AG04450 (cell line): ENCODE measurements at regions not wholly inside any gene's neighbourhood (a gene's known extent, or its start where the extent isn't known, plus 50 kb on each side); places are given as distances from the start of the nearest gene placed in this dataset.
"Not testable (repeated sequence)": the region's sequence is repeated elsewhere in the genome, so short reads cannot be mapped to it uniquely, and the experiment has no call there.

Source experiments
- CTCF ChIA-PET: fragments of 300-600, 350-600 bp; formaldehyde crosslinking; extraction: SDS; loops from one replicate; lab custom pipeline; 2022; ENCODE audit warnings: antibody characterized with exemption, inconsistent platforms; lab: Charles Lee
- POLR2A ChIA-PET: fragments of 350-600 bp; formaldehyde crosslinking; extraction: SDS; loops from one replicate; lab custom pipeline; 2021; ENCODE audit warnings: antibody characterized with exemption, inconsistent platforms; lab: Yijun Ruan, JAX
- DNase-seq: peaks from one replicate; pipeline ENCODE4 v3.0.0-alpha.2; 2011; ENCODE audit warnings: low read depth, low spot score
- H3K27ac ChIP-seq: one replicate; pipeline ENCODE4 v1.5.1; 2012; ENCODE audit warnings: low read depth, low read length, control low read depth
- H3K27me3 ChIP-seq: one replicate; pipeline ENCODE4 v1.6.0; 2012; ENCODE audit warnings: low read length; ENCODE audit not compliant: control insufficient read depth, insufficient read depth
- H3K4me3 ChIP-seq: 2 replicates; pipeline ENCODE4 v1.5.1; 2011; ENCODE audit warnings: mild to moderate bottlenecking, low read depth, low read length, control low read depth
- H3K9me3 ChIP-seq: 2 replicates; pipeline ENCODE4 v1.5.1; 2012; ENCODE audit warnings: low read length; ENCODE audit not compliant: control insufficient read depth, insufficient read depth
- TF ChIP-seq, protein P1 (sequence below): IDR thresholded peaks from 2 replicates; pipeline ENCODE4 v1.5.1; 2011; ENCODE audit warnings: low read depth, low read length, control low read depth, inconsistent platforms

GRCh38 chr5:131107128-131107527 lies 57.9 kb downstream of the HINT1 start:
- no peak for DNase-seq
- Histone ChIP-seq H3K27ac (no peak overlapping the region), H3K27me3 (no peaks in the 10 kb centered on the region), H3K9me3 (no peaks in the 10 kb centered on the region), H3K4me3 (no peak overlapping the region)
- TF ChIP-seq, protein P1, sequence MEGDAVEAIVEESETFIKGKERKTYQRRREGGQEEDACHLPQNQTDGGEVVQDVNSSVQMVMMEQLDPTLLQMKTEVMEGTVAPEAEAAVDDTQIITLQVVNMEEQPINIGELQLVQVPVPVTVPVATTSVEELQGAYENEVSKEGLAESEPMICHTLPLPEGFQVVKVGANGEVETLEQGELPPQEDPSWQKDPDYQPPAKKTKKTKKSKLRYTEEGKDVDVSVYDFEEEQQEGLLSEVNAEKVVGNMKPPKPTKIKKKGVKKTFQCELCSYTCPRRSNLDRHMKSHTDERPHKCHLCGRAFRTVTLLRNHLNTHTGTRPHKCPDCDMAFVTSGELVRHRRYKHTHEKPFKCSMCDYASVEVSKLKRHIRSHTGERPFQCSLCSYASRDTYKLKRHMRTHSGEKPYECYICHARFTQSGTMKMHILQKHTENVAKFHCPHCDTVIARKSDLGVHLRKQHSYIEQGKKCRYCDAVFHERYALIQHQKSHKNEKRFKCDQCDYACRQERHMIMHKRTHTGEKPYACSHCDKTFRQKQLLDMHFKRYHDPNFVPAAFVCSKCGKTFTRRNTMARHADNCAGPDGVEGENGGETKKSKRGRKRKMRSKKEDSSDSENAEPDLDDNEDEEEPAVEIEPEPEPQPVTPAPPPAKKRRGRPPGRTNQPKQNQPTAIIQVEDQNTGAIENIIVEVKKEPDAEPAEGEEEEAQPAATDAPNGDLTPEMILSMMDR: no peak
- ChIA-PET POLR2A (no interaction called here), CTCF (interaction anchor here (1.1 to 3.6 kb wide), 2 partner anchors 236 to 1334 kb away, joined by 4 to 29 read pairs; no protein-coding TSS in a partner anchor)

- POLR2A ChIA-PET: no interaction called here
Measured at GRCh38 chr5:131104169-131104808, 60.8 kb downstream of the HINT1 start.

GRCh38 chr5:131096774-131097710 lies 68.0 kb downstream of the HINT1 start:
- Histone ChIP-seq H3K4me3 (no peak overlapping the region), H3K27ac (no peak overlapping the region), H3K9me3 (no peaks in the 10 kb centered on the region), H3K27me3 (no peaks in the 10 kb centered on the region)
- ChIA-PET CTCF (no interaction called here), POLR2A (no interaction called here)
- TF ChIP-seq, protein P1: no peak
- DNase-seq: no peak

More at GRCh38 chr5:131104169-131104808, 60.8 kb downstream of the HINT1 start:
- no peaks in the 10 kb centered on the region for H3K27me3 ChIP-seq
- no peak overlapping the region for H3K4me3 ChIP-seq
- TF ChIP-seq, protein P1: no peak
- no peaks in the 10 kb centered on the region for H3K9me3 ChIP-seq
- CTCF ChIA-PET: no interaction called here
- no peak overlapping the region for H3K27ac ChIP-seq
- DNase-seq: no peak

GRCh38 chr5:131095561-131095960 lies 69.5 kb downstream of the HINT1 start:
- H3K9me3 ChIP-seq, H3K27ac ChIP-seq, CTCF ChIA-PET, H3K27me3 ChIP-seq, POLR2A ChIA-PET, H3K4me3 ChIP-seq, DNase-seq: not testable (repeated sequence)

DNA sequence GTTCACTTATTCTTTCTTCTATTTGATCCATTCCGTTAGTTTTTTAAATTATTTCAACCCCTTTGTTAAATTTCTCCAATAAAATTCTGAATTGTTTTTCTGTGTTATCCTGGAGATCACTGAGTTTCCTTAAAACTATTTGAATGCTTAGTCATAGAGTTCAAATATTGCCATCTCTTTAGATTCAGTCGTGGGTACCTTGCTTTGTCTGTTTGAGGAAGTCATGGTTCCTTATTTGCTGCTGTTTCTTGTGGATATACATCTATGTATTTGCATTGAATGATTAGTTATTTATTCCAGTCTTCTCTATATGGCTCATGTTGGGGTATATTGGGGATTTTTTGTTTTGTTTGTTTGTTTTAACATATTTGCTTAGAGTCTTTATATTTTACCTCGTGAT lies 80.6 kb downstream of the HINT1 start:
- Histone ChIP-seq H3K27me3 (no peaks in the 10 kb centered on the region), H3K27ac (no peak overlapping the region), H3K4me3 (no peak overlapping the region), H3K9me3 (peaks cover 6% of the 10 kb centered on the region; the same call in 1 of the 2 replicates)
- ChIA-PET CTCF (no interaction called here), POLR2A (no interaction called here)
- DNase-seq: no peak
- TF ChIP-seq, protein P1: no peak
